Right ventricle myocardium superior (tissue), 1 donor: ENCODE measurements at regions not wholly inside any gene's neighbourhood (a gene's known extent, or its start where the extent isn't known, plus 50 kb on each side); places are given as distances from the start of the nearest gene placed in this dataset.
"Not testable (repeated sequence)": the region's sequence is repeated elsewhere in the genome, so short reads cannot be mapped to it uniquely, and the experiment has no call there.

Experiments used
- ATAC-seq: fragments of 200-7000 bp; cut with Tn5 transposase; one replicate; pipeline ENCODE4 v1.9.1; 2020; ENCODE audit warnings: mild to moderate bottlenecking; ENCODE audit not compliant: poor library complexity
- DNase-seq: peaks from one replicate; pipeline ENCODE4 v3.0.0-alpha.2; 2020
- intact Hi-C: fragments of 100-400 bp; cut with DNase I; formaldehyde crosslinking; loops from one replicate; pipeline ENCODE4 v1.11.2; 2022
- donor health status: DM: no; HTN: yes; CAD: no; lungs with severe emphysema.

DNA sequence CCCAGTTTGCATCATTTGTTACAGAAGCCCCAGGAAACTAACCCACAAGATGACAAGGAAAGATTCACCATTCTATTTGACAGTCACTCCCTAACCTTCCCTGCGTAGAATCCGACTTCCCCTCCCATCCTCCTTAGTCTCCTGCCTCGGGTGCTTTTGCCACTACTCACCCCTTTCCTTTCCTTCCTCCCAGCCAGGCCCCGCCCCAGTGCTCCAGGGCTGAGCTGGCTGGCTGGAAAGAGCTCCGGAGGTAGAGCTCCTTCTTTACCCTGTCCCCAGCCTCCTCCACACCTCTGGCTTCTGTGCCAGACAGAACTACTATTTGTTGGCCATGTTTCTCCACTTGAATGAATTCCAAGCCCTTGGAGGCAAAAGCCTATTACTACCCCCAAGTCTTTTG lies 317.6 kb upstream of the NCKAP5 start:
- DNase-seq (no peak), ATAC-seq (peak; percentile 18)
- intact Hi-C loops = loop anchor here (5.0 kb wide), 2 partner anchors 231 to 526 kb away; no protein-coding TSS in a partner anchor

DNA sequence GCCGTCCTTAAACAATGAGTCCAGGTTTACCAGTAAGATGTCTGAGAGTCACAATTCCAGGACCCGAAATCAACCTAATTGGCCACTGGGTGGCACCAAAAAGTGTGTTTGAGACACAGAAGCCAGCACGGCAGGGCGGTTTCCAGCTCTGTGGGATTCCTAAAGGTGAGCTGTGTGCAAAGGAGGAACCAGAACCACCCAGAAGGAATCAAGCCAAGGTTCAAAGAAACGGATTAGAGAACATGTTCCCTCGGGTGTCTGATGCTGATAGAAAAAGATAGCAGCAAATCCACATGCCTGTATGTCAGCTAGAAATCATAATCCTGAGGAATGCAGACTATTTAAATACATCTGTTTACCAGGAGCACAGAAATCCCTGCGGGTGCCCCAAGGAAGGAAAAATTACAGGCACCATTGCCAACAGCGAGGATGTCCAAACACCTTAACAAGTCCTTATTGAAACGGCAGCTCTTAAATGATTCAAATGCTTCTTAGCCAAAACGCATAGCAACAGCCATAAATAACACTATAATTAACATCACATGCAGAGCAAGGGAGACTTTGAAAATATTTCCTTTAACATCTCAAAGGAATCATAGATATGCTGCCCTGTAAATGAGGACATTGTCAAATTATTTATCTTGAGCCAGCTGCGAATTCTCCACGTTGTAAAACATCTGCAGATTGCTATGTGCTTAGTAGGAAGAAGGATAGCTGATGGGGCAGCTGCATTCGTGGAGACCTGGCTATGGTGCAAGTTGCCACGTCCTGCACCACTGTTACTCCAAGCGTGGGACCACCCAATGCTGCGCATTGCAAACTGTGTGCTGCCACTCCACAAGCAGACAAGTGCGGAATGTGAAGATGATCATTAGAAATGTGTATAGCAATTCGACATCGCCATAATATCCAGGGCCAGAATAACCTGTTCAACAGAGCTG lies 318.7 kb upstream of the NCKAP5 start:
- DNase-seq = peak; percentile 79
- intact Hi-C loops = loop anchor here (5.0 kb wide), 2 partner anchors 230 to 525 kb away; no protein-coding TSS in a partner anchor
- peak; percentile 88 for ATAC-seq

GRCh38 chr2:133887676-133888040 lies 319.4 kb upstream of the NCKAP5 start:
- DNase-seq (no peak), ATAC-seq (no peak)
- intact Hi-C loops = loop anchor here (5.0 kb wide), 2 partner anchors 230 to 525 kb away; no protein-coding TSS in a partner anchor

GRCh38 chr2:133888107-133888506 lies 319.8 kb upstream of the NCKAP5 start:
- DNase-seq (no peak), ATAC-seq (no peak)
- intact Hi-C loops = loop anchor here (5.0 kb wide), 2 partner anchors 229 to 524 kb away; no protein-coding TSS in a partner anchor

- DNase-seq = no peak
- ATAC-seq = no peak
- intact Hi-C loops = loop anchor here (5.0 kb wide), 2 partner anchors 229 to 524 kb away; no protein-coding TSS in a partner anchor
Measured at GRCh38 chr2:133888621-133889219, 320.5 kb upstream of the NCKAP5 start.

- ATAC-seq (no peak), DNase-seq (no peak)
- intact Hi-C loops = loop anchor here (10.0 kb wide), 1 partner anchor 202 kb away; no protein-coding TSS in a partner anchor
Measured at GRCh38 chr2:133892352-133892913, 324.2 kb upstream of the NCKAP5 start.

- ATAC-seq (no peak), DNase-seq (no peak)
- intact Hi-C loops = loop anchor here (10.0 kb wide), 1 partner anchor 200 kb away; no protein-coding TSS in a partner anchor
Measured at GRCh38 chr2:133894429-133894828, 326.2 kb upstream of the NCKAP5 start.

DNA sequence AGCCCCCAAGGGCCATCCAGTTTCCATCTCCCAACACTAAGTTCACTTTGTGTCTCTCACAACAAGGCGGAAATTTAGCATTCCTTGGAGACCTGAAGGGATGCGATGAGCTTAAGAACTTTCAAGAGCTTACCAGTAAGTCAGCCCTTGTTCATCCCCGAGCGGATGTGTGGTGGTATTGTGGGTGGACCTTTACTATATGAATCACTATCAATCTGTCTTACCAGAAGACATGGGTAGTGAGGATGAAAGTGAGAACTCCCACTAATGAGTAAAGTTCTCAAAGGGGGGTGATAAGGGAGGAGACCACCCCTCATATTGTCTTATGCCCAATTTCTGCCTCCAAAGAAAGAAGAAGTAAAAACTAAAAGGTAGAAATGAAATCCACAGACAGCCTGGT lies 329.6 kb upstream of the NCKAP5 start:
- not testable (repeated sequence) for ATAC-seq, DNase-seq
- intact Hi-C loops = loop anchor here (10.0 kb wide), 1 partner anchor 197 kb away; no protein-coding TSS in a partner anchor

DNA sequence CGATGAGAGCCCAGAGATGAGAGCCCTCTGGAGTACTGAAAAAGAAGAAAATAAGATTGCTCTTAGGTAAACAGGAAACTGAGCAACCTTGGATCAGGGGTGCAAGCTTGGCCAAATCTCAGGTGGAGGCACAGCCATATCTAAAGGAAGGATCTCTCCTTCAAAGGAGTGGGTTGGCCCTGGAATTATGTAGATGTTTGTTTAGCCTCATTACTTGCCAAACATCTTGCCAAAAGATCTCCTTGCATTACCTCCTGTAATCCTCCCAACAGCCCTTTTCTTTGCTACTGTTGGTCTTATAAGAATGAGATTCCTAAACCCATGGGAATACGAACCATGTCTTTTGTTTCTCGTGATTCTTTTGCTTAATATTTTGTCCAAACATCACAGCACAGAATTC lies 332.6 kb upstream of the NCKAP5 start:
- intact Hi-C loops = no loop called here
- no peak for DNase-seq
- ATAC-seq = no peak

DNA sequence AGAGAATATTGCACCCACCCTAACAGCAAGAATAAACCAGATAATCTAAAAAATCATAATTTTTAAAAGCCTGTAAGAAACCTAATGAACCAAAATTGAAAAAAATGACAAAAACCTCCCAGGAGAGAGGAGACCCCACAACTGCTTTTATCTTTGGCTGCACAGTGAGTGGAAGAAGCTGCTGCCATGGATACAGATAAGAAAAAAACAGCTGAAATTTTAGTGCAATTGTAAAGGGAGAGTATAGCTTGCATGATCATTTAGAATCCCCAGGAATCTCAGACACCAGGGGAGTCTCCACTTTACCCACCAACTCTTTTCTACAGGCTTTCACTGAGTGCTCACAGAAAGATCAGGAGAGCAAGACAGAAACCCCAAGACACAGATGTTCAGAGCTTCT lies 338.1 kb upstream of the NCKAP5 start:
- intact Hi-C loops = no loop called here
- DNase-seq (no peak), ATAC-seq (no peak)

- ATAC-seq = no peak
- intact Hi-C loops = no loop called here
- no peak for DNase-seq
Measured at GRCh38 chr2:133906926-133907325, 338.7 kb upstream of the NCKAP5 start.

GRCh38 chr2:133908171-133908570 lies 339.9 kb upstream of the NCKAP5 start:
- no peak for ATAC-seq
- intact Hi-C loops = no loop called here
- DNase-seq = no peak

GRCh38 chr2:133918141-133918540 lies 335.7 kb upstream of the MGAT5 start:
- ATAC-seq (no peak), DNase-seq (no peak)
- intact Hi-C loops = no loop called here

- intact Hi-C loops = no loop called here
- DNase-seq (no peak), ATAC-seq (no peak)
Measured at GRCh38 chr2:133919285-133919684, 334.6 kb upstream of the MGAT5 start.

- intact Hi-C loops = no loop called here
- DNase-seq (no peak), ATAC-seq (no peak)
Measured at GRCh38 chr2:133927894-133928293, 326.0 kb upstream of the MGAT5 start.

GRCh38 chr2:133936096-133936495 lies 317.8 kb upstream of the MGAT5 start:
- ATAC-seq = no peak
- DNase-seq = no peak

DNA sequence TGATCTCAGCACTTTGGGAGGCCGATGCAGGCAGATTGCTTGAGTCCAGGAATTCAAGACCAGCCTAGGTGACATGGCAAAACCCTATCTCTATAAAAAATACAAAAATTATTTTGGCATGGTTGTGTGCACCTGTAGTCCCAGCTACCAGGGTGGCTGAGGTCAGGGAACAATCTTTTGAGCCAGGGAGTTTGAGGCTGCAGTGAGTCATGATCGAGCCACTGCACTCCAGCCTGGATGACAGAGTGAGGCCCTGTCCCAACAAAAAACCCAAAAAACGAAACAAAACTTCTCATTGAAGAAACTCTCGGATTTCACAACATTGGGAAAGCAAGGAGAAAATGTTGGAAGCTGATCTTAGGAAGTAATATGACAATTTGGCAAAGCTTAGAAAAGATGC lies 317.3 kb upstream of the MGAT5 start:
- no peak for ATAC-seq
- intact Hi-C loops = no loop called here
- no peak for DNase-seq

More at GRCh38 chr2:133936096-133936495, 317.8 kb upstream of the MGAT5 start:
- intact Hi-C loops = no loop called here

DNA sequence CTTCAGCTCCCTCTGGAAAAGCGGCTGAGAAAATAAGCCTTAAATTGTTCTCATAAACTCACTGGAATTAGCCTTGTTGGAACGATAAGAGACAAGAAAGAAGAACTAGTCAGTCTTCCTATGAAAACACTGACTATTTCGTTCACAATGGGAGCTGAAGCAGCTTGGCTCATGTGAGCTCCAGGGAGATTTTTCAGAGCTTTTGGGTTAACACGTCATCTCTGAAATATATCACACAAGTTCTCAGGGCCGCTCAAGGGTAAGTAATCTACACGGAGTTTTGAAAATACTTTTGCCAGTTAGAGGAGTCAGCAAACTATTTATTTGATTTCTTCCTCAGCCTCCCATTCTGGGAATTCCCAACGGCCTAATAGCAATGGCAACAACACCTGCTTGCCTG lies 316.2 kb upstream of the MGAT5 start:
- no peak for ATAC-seq
- intact Hi-C loops = no loop called here
- no peak for DNase-seq

- intact Hi-C loops = no loop called here
- no peak for DNase-seq
- no peak for ATAC-seq
Measured at GRCh38 chr2:133940134-133940533, 313.7 kb upstream of the MGAT5 start.
